ENCODE measurements at regions not wholly inside any gene's neighbourhood (a gene's known extent, or its start where the extent isn't known, plus 50 kb on each side); places are given as distances from the start of the nearest gene placed in this dataset.

GRCh38 chr3:154976072-154976983, 103.8 kb upstream of the MME start:
- Histone ChIP-seq H3K9ac (ENCODE audit: low read depth, low read length, poor library complexity, severe bottlenecking) (no peak overlapping the region), H4K20me1 (ENCODE audit: insufficient read depth, low read length, poor library complexity, severe bottlenecking) (no peaks in the 10 kb centered on the region), H3K36me3 (ENCODE audit: insufficient read depth, low read length) (no peaks in the 10 kb centered on the region), H3K4me2 (ENCODE audit: low read depth, low read length, poor library complexity, severe bottlenecking) (no peak overlapping the region), H3K27me3 (ENCODE audit: insufficient read depth, low read length, poor library complexity, severe bottlenecking) (no peaks in the 10 kb centered on the region), H3K79me2 (ENCODE audit: insufficient read depth, low read length) (no peaks in the 10 kb centered on the region), H3F3A (ENCODE audit: low read depth) (no peaks in the 10 kb centered on the region), H2AFZ (ENCODE audit: low read length) (no peak overlapping the region), H3K4me1 (ENCODE audit: insufficient read depth, low read length, poor library complexity, severe bottlenecking) (no peaks in the 10 kb centered on the region), H3K4me3 (ENCODE audit: low read length, poor library complexity, severe bottlenecking) (no peak overlapping the region), H3K9me3 (ENCODE audit: insufficient read depth, low read depth, low read length) (no peaks in the 10 kb centered on the region), H3K9me2 (replicated peaks; ENCODE audit: low read depth, low read length) (no peaks in the 10 kb centered on the region)
- no peak for TF ChIP-seq EZH2phosphoT487 (IDR thresholded peaks at IDR 0.05; ENCODE audit: borderline replicate concordance)
- TF ChIP-seq, protein P1, sequence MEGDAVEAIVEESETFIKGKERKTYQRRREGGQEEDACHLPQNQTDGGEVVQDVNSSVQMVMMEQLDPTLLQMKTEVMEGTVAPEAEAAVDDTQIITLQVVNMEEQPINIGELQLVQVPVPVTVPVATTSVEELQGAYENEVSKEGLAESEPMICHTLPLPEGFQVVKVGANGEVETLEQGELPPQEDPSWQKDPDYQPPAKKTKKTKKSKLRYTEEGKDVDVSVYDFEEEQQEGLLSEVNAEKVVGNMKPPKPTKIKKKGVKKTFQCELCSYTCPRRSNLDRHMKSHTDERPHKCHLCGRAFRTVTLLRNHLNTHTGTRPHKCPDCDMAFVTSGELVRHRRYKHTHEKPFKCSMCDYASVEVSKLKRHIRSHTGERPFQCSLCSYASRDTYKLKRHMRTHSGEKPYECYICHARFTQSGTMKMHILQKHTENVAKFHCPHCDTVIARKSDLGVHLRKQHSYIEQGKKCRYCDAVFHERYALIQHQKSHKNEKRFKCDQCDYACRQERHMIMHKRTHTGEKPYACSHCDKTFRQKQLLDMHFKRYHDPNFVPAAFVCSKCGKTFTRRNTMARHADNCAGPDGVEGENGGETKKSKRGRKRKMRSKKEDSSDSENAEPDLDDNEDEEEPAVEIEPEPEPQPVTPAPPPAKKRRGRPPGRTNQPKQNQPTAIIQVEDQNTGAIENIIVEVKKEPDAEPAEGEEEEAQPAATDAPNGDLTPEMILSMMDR (conservative IDR thresholded peaks at IDR 0.05; ENCODE audit: low read length) = no peak

DNA sequence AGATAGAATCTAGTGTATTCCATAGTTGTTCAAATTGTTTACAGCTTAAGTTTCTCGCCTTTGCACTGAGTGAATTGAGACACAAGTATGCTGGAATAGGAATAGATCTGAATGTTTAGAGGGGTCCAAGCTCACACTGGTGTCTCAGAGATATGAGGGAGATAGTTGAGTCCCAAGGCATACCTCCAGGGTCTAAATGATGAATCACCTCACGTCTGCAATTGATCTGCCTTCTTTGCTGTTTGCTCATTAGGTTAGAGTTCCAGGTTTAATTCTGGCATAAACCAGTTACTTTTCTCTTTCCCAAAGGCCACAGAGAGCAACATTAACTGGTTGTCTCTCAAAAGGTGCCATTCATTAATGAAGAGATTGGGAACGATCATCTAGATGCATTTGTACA, 106.3 kb upstream of the MME start:
- Histone ChIP-seq H3K36me3 (ENCODE audit: insufficient read depth, low read length) (no peaks in the 10 kb centered on the region), H3K4me1 (ENCODE audit: insufficient read depth, low read length, poor library complexity, severe bottlenecking) (no peaks in the 10 kb centered on the region), H3K4me2 (ENCODE audit: low read depth, low read length, poor library complexity, severe bottlenecking) (no peak overlapping the region), H3K4me3 (ENCODE audit: low read length, poor library complexity, severe bottlenecking) (no peak overlapping the region), H3K9ac (ENCODE audit: low read depth, low read length, poor library complexity, severe bottlenecking) (no peak overlapping the region), H3K9me2 (replicated peaks; ENCODE audit: low read depth, low read length) (no peaks in the 10 kb centered on the region), H2AFZ (ENCODE audit: low read length) (no peak overlapping the region), H3K9me3 (ENCODE audit: insufficient read depth, low read depth, low read length) (no peaks in the 10 kb centered on the region), H4K20me1 (ENCODE audit: insufficient read depth, low read length, poor library complexity, severe bottlenecking) (no peaks in the 10 kb centered on the region), H3F3A (ENCODE audit: low read depth) (no peaks in the 10 kb centered on the region), H3K79me2 (ENCODE audit: insufficient read depth, low read length) (no peaks in the 10 kb centered on the region), H3K27me3 (ENCODE audit: insufficient read depth, low read length, poor library complexity, severe bottlenecking) (no peaks in the 10 kb centered on the region)
- TF ChIP-seq EZH2phosphoT487 (IDR thresholded peaks at IDR 0.05; ENCODE audit: borderline replicate concordance) = no peak
- TF ChIP-seq, protein P1 (conservative IDR thresholded peaks at IDR 0.05; ENCODE audit: low read length) = no peak

- Histone ChIP-seq H3K27me3 (ENCODE audit: insufficient read depth, low read length, poor library complexity, severe bottlenecking) (no peaks in the 10 kb centered on the region), H3F3A (ENCODE audit: low read depth) (no peaks in the 10 kb centered on the region), H3K4me3 (ENCODE audit: low read length, poor library complexity, severe bottlenecking) (no peak overlapping the region), H3K36me3 (ENCODE audit: insufficient read depth, low read length) (no peaks in the 10 kb centered on the region), H3K79me2 (ENCODE audit: insufficient read depth, low read length) (no peaks in the 10 kb centered on the region), H3K9ac (ENCODE audit: low read depth, low read length, poor library complexity, severe bottlenecking) (no peak overlapping the region), H3K9me3 (ENCODE audit: insufficient read depth, low read depth, low read length) (no peaks in the 10 kb centered on the region), H3K9me2 (replicated peaks; ENCODE audit: low read depth, low read length) (no peaks in the 10 kb centered on the region), H3K4me2 (ENCODE audit: low read depth, low read length, poor library complexity, severe bottlenecking) (no peak overlapping the region), H2AFZ (ENCODE audit: low read length) (0 out of 2 replicates have a peak overlapping the region, but pooled peaks have one; percentile 45), H4K20me1 (ENCODE audit: insufficient read depth, low read length, poor library complexity, severe bottlenecking) (no peaks in the 10 kb centered on the region), H3K4me1 (ENCODE audit: insufficient read depth, low read length, poor library complexity, severe bottlenecking) (no peaks in the 10 kb centered on the region)
- TF ChIP-seq EZH2phosphoT487 (IDR thresholded peaks at IDR 0.05; ENCODE audit: borderline replicate concordance) = no peak
- TF ChIP-seq, protein P1 (conservative IDR thresholded peaks at IDR 0.05; ENCODE audit: low read length) = no peak
Measured at GRCh38 chr3:154972951-154973350, 107.2 kb upstream of the MME start.
